ENCODE measurements at regions not wholly inside any gene's neighbourhood (a gene's known extent, or its start where the extent isn't known, plus 50 kb on each side); places are given as distances from the start of the nearest gene placed in this dataset.

- WGBS: 51% methylated on average over 4 of the region's 4 CpGs
- H3K27ac ChIP-seq: no peak overlapping the region
- TF ChIP-seq, protein P1, sequence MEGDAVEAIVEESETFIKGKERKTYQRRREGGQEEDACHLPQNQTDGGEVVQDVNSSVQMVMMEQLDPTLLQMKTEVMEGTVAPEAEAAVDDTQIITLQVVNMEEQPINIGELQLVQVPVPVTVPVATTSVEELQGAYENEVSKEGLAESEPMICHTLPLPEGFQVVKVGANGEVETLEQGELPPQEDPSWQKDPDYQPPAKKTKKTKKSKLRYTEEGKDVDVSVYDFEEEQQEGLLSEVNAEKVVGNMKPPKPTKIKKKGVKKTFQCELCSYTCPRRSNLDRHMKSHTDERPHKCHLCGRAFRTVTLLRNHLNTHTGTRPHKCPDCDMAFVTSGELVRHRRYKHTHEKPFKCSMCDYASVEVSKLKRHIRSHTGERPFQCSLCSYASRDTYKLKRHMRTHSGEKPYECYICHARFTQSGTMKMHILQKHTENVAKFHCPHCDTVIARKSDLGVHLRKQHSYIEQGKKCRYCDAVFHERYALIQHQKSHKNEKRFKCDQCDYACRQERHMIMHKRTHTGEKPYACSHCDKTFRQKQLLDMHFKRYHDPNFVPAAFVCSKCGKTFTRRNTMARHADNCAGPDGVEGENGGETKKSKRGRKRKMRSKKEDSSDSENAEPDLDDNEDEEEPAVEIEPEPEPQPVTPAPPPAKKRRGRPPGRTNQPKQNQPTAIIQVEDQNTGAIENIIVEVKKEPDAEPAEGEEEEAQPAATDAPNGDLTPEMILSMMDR (IDR thresholded peaks at IDR 0.05): no peak
- TF ChIP-seq EP300 (IDR thresholded peaks at IDR 0.05): no peak
- TF ChIP-seq POLR2AphosphoS5 (IDR thresholded peaks at IDR 0.05): no peak
- TF ChIP-seq POLR2A (IDR thresholded peaks at IDR 0.05): no peak
- no peaks in the 10 kb centered on the region for H3K27me3 ChIP-seq
- no peak for DNase-seq (ENCODE audit: low spot score in 2 of 2)
- H3K36me3 ChIP-seq: no peaks in the 10 kb centered on the region
- no peak overlapping the region for H3K4me3 ChIP-seq
- peaks cover 8% of the 10 kb centered on the region for H3K9me3 ChIP-seq
- no peaks in the 10 kb centered on the region for H3K4me1 ChIP-seq
These were observed 137.3 kb downstream of the SUDS3 start for GRCh38 chr12:118513611-118514010.

DNA sequence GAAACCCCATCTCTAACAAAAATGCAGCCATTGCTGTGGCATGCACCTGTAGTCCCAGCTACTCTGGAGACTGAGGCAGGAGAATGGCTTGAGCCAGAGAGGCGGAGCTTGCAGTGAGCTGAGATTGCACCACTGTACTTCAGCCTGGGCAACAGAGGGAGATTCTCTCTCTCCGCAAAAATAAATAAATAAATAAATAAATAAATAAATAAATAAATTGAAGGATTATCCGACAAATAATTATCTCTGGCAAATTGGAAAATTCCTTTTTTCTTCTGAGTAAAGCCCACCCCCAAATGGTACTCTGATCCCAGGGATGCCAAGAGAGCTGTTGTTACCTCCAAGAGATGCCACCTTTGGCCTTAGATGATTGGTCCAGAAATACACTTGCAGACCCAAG lies 137.9 kb downstream of the SUDS3 start:
- Histone ChIP-seq H3K9me3 (peaks cover 8% of the 10 kb centered on the region), H3K27ac (no peak overlapping the region), H3K4me1 (no peaks in the 10 kb centered on the region), H3K4me3 (no peak overlapping the region), H3K27me3 (no peaks in the 10 kb centered on the region), H3K36me3 (no peaks in the 10 kb centered on the region)
- 90% methylated on average over 3 of the region's 3 CpGs for WGBS
- DNase-seq (ENCODE audit: low spot score in 2 of 2): no peak
- TF ChIP-seq POLR2AphosphoS5 (IDR thresholded peaks at IDR 0.05) (no peak), POLR2A (IDR thresholded peaks at IDR 0.05) (no peak), EP300 (IDR thresholded peaks at IDR 0.05) (no peak)
- TF ChIP-seq, protein P1 (IDR thresholded peaks at IDR 0.05): no peak

GRCh38 chr12:118520214-118521035 lies 144.1 kb downstream of the SUDS3 start:
- no peak overlapping the region for H3K4me3 ChIP-seq
- H3K27me3 ChIP-seq: no peaks in the 10 kb centered on the region
- no peaks in the 10 kb centered on the region for H3K36me3 ChIP-seq
- H3K4me1 ChIP-seq: no peaks in the 10 kb centered on the region
- no peaks in the 10 kb centered on the region for H3K9me3 ChIP-seq
- DNase-seq (ENCODE audit: low spot score in 2 of 2): no peak
- TF ChIP-seq POLR2AphosphoS5 (IDR thresholded peaks at IDR 0.05): no peak
- TF ChIP-seq POLR2A (IDR thresholded peaks at IDR 0.05): no peak
- TF ChIP-seq EP300 (IDR thresholded peaks at IDR 0.05): no peak
- TF ChIP-seq, protein P1 (IDR thresholded peaks at IDR 0.05): no peak
- 92% methylated on average over 10 of the region's 10 CpGs for WGBS
- H3K27ac ChIP-seq: no peak overlapping the region

GRCh38 chr12:118521036-118521370 lies 144.6 kb downstream of the SUDS3 start:
- Histone ChIP-seq H3K27ac (no peak overlapping the region), H3K9me3 (no peaks in the 10 kb centered on the region), H3K4me1 (no peaks in the 10 kb centered on the region), H3K4me3 (no peak overlapping the region), H3K27me3 (no peaks in the 10 kb centered on the region), H3K36me3 (no peaks in the 10 kb centered on the region)
- 58% methylated on average over 2 of the region's 2 CpGs for WGBS
- DNase-seq (ENCODE audit: low spot score in 2 of 2): no peak
- TF ChIP-seq, protein P1 (IDR thresholded peaks at IDR 0.05): no peak
- TF ChIP-seq POLR2A (IDR thresholded peaks at IDR 0.05) (no peak), POLR2AphosphoS5 (IDR thresholded peaks at IDR 0.05) (no peak), EP300 (IDR thresholded peaks at IDR 0.05) (no peak)

DNA sequence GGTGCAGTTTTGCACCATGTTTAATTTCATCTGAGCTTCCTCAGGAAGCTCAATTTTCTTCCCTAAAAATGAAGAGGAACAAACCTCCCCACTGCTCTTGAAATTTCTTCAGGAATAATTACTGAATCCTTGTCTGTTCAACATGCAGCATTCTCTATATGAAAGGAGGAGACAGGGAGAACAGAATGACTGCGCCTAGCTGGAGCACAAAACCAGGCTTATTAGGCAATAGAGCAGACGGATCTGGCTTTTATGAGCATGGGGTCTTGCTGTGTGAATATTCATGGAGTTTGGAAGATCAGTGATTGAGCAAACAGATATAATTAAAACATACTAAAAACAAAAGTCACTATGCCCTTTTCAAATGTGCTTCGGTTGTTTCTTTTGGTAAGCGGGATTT lies 148.1 kb downstream of the SUDS3 start:
- Histone ChIP-seq H3K9me3 (peaks cover 3% of the 10 kb centered on the region), H3K4me1 (no peaks in the 10 kb centered on the region), H3K36me3 (no peaks in the 10 kb centered on the region), H3K27ac (no peak overlapping the region), H3K4me3 (no peak overlapping the region), H3K27me3 (no peaks in the 10 kb centered on the region)
- DNase-seq (ENCODE audit: low spot score in 2 of 2): no peak
- TF ChIP-seq EP300 (IDR thresholded peaks at IDR 0.05): no peak
- TF ChIP-seq, protein P1 (IDR thresholded peaks at IDR 0.05): no peak
- TF ChIP-seq POLR2AphosphoS5 (IDR thresholded peaks at IDR 0.05): no peak
- TF ChIP-seq POLR2A (IDR thresholded peaks at IDR 0.05): no peak
- WGBS: 84% methylated on average over 4 of the region's 4 CpGs
